RWPE2 (cell line): ENCODE measurements at regions not wholly inside any gene's neighbourhood (a gene's known extent, or its start where the extent isn't known, plus 50 kb on each side); places are given as distances from the start of the nearest gene placed in this dataset.
A peak's percentile ranks its signal among the peaks of the same experiment; 100 is the strongest.

Experiments
- ATAC-seq: fragments of 200-7000 bp; cut with Tn5 transposase; 3 replicates; pipeline ENCODE4 v1.9.1; 2021; ENCODE audit warnings: low read depth
- DNase-seq: peaks from one replicate; pipeline ENCODE4 v3.0.0-alpha.2; 2020; ENCODE audit warnings: low spot score
- H3K27ac ChIP-seq: fragments of 450-650 bp; 2 replicates; pipeline ENCODE4 v1.5.1; 2017; ENCODE audit warnings: mild to moderate bottlenecking; ENCODE audit not compliant: poor library complexity, severe bottlenecking
- H3K27me3 ChIP-seq: fragments of 250-450 bp; sonication (Bioruptor Pico); 2 replicates; pipeline ENCODE4 v1.5.1; 2021; ENCODE audit warnings: mild to moderate bottlenecking, moderate library complexity; ENCODE audit not compliant: insufficient read depth, poor library complexity, severe bottlenecking
- H3K36me3 ChIP-seq: fragments of 250-450 bp; sonication (Bioruptor Pico); 2 replicates; pipeline ENCODE4 v1.5.1; 2020; ENCODE audit warnings: low read depth, mild to moderate bottlenecking, moderate library complexity
- H3K4me1 ChIP-seq: fragments of 250-450 bp; sonication (Bioruptor Pico); 2 replicates; pipeline ENCODE4 v1.5.1; 2021; ENCODE audit warnings: mild to moderate bottlenecking, moderate library complexity; ENCODE audit not compliant: insufficient read depth, poor library complexity, severe bottlenecking
- H3K4me3 ChIP-seq: fragments of 250-450 bp; sonication (Bioruptor Pico); 2 replicates; pipeline ENCODE4 v1.5.1; 2021; ENCODE audit warnings: mild to moderate bottlenecking, moderate library complexity; ENCODE audit not compliant: severe bottlenecking
- H3K9me3 ChIP-seq: fragments of 250-450 bp; sonication (Bioruptor Pico); 2 replicates; pipeline ENCODE4 v1.5.1; 2021; ENCODE audit warnings: mild to moderate bottlenecking, moderate library complexity; ENCODE audit not compliant: severe bottlenecking
- CTCF ChIP-seq: fragments of 450-650 bp; IDR thresholded peaks from one replicate; pipeline ENCODE4 v1.5.1; 2017; ENCODE audit warnings: mild to moderate bottlenecking, moderate library complexity; ENCODE audit not compliant: poor library complexity, severe bottlenecking

- no peak for TF ChIP-seq CTCF
- Histone ChIP-seq H3K27me3 (peaks cover 12% of the 10 kb centered on the region), H3K4me1 (no peaks in the 10 kb centered on the region), H3K36me3 (no peaks in the 10 kb centered on the region), H3K4me3 (no peak overlapping the region), H3K9me3 (no peaks in the 10 kb centered on the region), H3K27ac (no peak overlapping the region)
- no peak for ATAC-seq
- DNase-seq, result peak; percentile 23
These were observed 87.3 kb upstream of the CSF3R start for GRCh38 chr1:36570006-36570405.

- no peaks in the 10 kb centered on the region for H3K9me3 ChIP-seq
- peaks cover 7% of the 10 kb centered on the region for H3K27me3 ChIP-seq
- no peak overlapping the region for H3K27ac ChIP-seq
- TF ChIP-seq CTCF, result no peak
- no peaks in the 10 kb centered on the region for H3K4me1 ChIP-seq
- H3K36me3 ChIP-seq, result no peaks in the 10 kb centered on the region
- ATAC-seq, result no peak
- peak; percentile 53 for DNase-seq
- no peak overlapping the region for H3K4me3 ChIP-seq
These were observed 85.1 kb upstream of the CSF3R start for GRCh38 chr1:36567601-36568341.

DNA sequence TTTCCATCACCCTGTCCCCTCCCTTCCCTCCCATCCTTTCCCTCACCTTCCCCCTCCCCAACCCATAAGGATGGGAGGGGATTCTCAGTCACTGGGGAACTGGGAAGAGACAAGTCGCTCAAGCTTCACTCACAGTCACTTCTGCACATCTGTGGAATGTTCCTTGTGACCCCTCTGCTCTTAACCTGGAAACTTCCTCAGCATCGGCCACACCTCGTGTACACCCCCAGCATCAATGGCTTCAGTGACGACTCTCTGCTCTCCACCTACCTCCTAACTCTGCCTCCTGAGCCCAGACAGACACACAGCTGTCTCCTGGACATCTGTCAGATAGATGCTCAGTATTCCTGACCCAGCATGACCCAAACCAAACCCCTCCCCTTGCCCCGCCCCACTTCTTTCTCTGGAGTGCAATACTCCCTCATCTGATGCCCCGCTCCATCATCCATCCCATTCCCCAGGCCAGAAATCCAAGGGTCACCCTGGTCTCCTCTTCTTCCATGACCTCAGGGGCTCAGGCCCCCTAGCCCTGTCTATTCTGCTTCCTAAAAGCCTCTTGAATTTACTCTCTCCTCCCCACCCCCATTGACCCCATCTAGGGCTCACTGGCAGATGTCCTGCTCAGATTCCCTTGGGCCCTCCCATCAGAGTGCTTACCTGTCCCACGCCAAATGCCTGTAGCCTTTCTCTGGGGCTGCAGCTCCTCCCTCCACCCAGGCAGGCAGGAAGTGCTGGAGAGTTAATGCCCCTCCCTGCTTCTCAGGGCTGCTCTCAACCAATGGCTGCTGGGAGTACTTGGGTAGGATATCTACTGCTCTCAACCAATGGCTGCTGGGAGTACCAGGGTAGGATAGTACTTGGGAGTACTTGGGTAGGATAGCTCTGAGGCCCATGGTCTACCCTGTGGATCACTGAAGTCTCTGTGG, 83.1 kb upstream of the CSF3R start:
- Histone ChIP-seq H3K4me3 (no peak overlapping the region), H3K27me3 (no peaks in the 10 kb centered on the region), H3K36me3 (no peaks in the 10 kb centered on the region), H3K9me3 (no peaks in the 10 kb centered on the region), H3K4me1 (no peaks in the 10 kb centered on the region), H3K27ac (no peak overlapping the region)
- no peak for TF ChIP-seq CTCF
- DNase-seq, result peak; percentile 27
- ATAC-seq, result no peak

GRCh38 chr1:36562181-36562685, 79.5 kb upstream of the CSF3R start:
- no peak overlapping the region for H3K4me3 ChIP-seq
- H3K27me3 ChIP-seq, result no peaks in the 10 kb centered on the region
- no peaks in the 10 kb centered on the region for H3K36me3 ChIP-seq
- no peak for ATAC-seq
- no peaks in the 10 kb centered on the region for H3K9me3 ChIP-seq
- DNase-seq, result peak; percentile 31
- TF ChIP-seq CTCF, result no peak
- no peaks in the 10 kb centered on the region for H3K4me1 ChIP-seq
- no peak overlapping the region for H3K27ac ChIP-seq

DNA sequence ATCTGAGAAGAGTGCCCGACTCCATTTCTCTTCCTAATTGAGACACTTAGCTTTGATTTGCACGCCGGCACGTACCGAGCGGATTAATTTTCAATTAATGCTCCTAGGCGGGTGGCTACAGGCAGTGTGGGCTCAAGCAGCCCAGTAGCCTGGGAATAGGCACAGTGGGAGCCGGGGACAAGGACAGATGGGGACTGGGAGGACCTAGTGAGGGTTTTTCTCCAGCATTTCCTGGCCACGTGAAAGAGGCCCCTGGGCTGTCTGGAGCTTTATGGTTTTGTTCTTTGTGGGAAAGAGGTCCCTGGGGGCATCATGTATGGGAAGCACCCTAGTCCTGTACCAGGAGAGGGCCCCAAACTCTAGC, 78.6 kb upstream of the CSF3R start:
- H3K36me3 ChIP-seq, result no peaks in the 10 kb centered on the region
- H3K4me3 ChIP-seq, result no peak overlapping the region
- DNase-seq (peak; percentile 30), ATAC-seq (no peak)
- H3K27ac ChIP-seq, result no peak overlapping the region
- H3K27me3 ChIP-seq, result no peaks in the 10 kb centered on the region
- no peaks in the 10 kb centered on the region for H3K4me1 ChIP-seq
- TF ChIP-seq CTCF, result no peak
- no peaks in the 10 kb centered on the region for H3K9me3 ChIP-seq
